ENCODE measurements at regions not wholly inside any gene's neighbourhood (a gene's known extent, or its start where the extent isn't known, plus 50 kb on each side); places are given as distances from the start of the nearest gene placed in this dataset.

DNA sequence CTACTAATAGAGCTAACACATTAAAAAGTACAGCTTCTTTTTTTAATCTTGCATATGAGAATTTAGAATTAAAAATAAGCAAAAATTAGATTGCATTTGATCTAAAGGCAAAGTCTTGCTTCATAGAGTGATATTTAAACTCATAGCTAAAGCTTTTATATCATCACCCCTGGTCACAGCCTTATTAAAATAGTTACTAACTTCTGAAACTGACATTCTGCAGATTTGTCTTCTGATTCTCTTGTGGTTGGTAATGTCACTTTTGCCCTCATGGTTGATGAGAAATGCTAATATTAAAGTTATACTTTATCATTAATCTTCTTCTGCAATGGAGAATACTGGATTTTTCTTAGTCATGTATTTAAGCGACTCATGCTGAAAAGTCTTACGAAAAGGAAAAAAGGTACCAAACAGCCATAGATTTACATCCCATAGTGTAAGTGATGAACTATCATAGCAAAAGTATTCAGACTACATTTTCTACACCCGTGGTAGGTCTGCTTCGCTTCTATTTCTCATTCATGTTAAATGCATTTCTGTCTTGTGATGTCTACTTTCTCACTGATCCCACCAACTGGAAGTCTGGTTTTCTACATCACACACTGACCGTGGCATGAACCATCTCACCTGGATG, 330.5 kb upstream of the B3GALT2 start:
- no peak for DNase-seq (ENCODE audit: low read depth)
- H3K4me3 ChIP-seq (replicated peaks; ENCODE audit: low read depth, low read length): no peak overlapping the region
- TF ChIP-seq, protein P1, sequence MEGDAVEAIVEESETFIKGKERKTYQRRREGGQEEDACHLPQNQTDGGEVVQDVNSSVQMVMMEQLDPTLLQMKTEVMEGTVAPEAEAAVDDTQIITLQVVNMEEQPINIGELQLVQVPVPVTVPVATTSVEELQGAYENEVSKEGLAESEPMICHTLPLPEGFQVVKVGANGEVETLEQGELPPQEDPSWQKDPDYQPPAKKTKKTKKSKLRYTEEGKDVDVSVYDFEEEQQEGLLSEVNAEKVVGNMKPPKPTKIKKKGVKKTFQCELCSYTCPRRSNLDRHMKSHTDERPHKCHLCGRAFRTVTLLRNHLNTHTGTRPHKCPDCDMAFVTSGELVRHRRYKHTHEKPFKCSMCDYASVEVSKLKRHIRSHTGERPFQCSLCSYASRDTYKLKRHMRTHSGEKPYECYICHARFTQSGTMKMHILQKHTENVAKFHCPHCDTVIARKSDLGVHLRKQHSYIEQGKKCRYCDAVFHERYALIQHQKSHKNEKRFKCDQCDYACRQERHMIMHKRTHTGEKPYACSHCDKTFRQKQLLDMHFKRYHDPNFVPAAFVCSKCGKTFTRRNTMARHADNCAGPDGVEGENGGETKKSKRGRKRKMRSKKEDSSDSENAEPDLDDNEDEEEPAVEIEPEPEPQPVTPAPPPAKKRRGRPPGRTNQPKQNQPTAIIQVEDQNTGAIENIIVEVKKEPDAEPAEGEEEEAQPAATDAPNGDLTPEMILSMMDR (IDR thresholded peaks at IDR 0.05; ENCODE audit: low read length, missing control alignments): no peak

DNA sequence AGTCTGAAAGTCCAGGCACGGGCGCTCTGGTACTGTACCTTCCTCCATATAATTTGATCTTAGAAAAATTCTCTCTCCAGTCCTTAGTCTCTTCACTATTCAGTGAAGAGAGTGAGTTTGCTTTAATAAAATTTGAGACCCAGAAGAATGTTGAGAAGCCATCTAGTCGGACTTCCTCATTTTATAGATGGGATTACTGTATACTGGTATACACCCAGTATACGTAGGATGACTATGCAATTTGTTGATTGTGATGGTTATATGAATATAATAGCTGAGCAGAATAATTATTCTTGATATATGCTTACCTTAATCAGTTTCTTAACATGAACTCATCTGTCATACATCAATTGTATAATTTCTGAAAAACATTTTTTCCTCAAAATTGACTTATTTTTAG, 328.0 kb upstream of the B3GALT2 start:
- TF ChIP-seq, protein P1 (IDR thresholded peaks at IDR 0.05; ENCODE audit: low read length, missing control alignments): no peak

DNA sequence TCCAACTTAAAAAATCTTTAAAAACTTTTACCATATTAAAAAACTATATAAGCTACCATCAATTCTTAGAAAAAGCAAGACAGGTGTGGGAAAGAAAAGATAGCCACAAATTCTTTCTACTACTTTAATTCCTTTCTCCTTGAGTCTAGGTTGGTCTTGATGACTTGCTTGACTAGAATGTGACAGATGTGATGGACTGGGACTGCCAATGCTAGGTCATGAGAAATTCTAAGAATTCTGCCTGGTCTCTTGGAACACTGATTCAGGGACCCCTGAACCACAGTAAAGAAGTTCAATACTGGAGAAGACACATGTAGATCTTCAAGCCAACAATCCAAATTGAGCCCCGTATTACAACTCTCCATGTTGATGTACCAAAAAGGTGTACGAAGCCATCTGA, 326.6 kb upstream of the B3GALT2 start:
- no peak overlapping the region for H3K4me3 ChIP-seq (replicated peaks; ENCODE audit: low read depth, low read length)
- no peak for DNase-seq (ENCODE audit: low read depth)
- TF ChIP-seq, protein P1 (IDR thresholded peaks at IDR 0.05; ENCODE audit: low read length, missing control alignments): no peak

More for the DNA sequence above, 328.0 kb upstream of the B3GALT2 start:
- no peak for DNase-seq (ENCODE audit: low read depth)
- H3K4me3 ChIP-seq (replicated peaks; ENCODE audit: low read depth, low read length): no peak overlapping the region

DNA sequence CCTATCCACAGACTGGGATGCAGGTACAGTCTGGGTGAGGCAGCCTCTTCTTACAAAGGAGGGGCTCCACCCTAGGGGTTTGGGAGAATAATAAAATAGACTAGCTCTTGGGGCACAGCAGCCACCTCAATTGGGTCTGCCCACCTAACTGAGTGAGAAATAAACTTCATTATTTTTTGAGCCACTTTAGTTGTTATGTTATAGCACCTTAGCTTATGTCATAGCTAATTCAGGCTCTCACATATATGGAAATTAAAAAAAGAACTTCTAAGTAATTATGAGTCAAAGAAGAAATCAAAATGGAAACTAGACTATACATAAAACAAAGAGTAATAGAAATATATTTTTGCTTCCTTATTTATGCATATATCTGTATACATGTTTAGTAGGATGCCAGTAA, 318.5 kb upstream of the B3GALT2 start:
- H3K4me3 ChIP-seq (replicated peaks; ENCODE audit: low read depth, low read length): no peak overlapping the region
- no peak for DNase-seq (ENCODE audit: low read depth)
- TF ChIP-seq, protein P1 (IDR thresholded peaks at IDR 0.05; ENCODE audit: low read length, missing control alignments): no peak

DNA sequence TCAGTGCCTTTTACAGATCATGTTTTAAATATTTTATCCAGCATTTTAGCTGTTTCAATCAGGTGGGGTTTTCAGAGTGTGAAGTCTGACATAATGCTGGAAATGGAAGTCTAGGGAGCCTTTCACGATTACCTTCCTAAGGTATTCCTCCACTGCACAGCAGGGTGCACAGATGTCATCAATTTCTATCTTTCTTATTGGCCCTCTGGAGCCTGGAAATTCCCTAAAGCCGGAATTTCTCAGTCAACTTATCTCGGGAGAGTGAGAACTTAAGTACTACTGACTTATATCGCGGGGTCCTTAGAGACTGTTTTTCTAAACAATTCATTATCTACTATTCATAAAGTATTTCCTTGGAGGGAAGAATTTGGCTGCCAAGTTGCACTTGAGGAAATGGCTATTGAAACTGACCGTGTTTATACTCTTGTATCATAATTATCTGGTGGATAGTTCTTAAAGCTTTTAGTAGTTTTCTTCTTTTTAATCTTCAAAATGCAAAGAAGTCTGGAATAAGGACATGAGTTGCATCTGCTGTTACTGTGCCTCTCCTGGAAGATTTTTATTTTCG, 311.8 kb upstream of the B3GALT2 start:
- TF ChIP-seq, protein P1 (IDR thresholded peaks at IDR 0.05; ENCODE audit: low read length, missing control alignments): no peak
- H3K4me3 ChIP-seq (replicated peaks; ENCODE audit: low read depth, low read length): no peak overlapping the region
- peak; percentile 55 for DNase-seq (ENCODE audit: low read depth)

DNA sequence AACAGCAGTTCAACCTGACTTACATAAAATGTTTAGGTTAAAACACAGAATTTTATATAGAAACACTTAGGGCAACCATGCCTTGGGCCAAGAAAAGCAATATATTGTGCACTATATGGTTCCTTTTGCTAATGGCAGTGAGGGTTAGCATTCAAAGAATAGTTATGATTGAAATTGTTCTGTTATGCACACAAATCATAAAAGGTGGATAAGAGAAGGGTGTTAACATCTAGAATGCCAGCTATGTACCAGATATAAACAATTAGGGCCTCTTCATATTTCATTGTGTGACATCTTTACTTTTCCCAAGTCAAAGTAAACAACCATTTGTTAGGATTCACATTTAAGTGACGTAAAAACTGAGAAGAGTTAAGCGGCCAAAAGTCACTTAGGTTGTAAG, 308.0 kb upstream of the B3GALT2 start:
- DNase-seq (ENCODE audit: low read depth): no peak
- TF ChIP-seq, protein P1 (IDR thresholded peaks at IDR 0.05; ENCODE audit: low read length, missing control alignments): no peak
- H3K4me3 ChIP-seq (replicated peaks; ENCODE audit: low read depth, low read length): no peak overlapping the region

DNA sequence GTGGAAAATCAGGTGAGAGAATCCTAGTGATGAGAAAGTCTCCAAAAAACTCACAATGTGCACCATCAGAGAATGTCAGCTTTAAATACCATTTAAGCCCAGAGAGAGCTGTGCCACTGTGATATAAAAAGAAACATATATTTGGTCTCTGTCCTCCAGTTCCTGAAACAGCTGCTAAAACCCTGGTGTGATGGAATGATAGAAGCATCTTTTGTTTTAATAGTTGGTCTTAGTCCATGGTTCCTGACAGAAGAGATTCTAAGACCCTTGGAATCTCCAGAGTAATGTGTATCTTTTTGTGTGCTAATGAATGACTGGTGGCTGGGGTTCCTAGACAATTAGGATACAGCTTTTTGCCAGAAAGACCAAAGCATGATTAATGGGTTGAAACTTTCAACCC, 302.8 kb upstream of the B3GALT2 start:
- TF ChIP-seq, protein P1 (IDR thresholded peaks at IDR 0.05; ENCODE audit: low read length, missing control alignments): no peak
- no peak overlapping the region for H3K4me3 ChIP-seq (replicated peaks; ENCODE audit: low read depth, low read length)
- DNase-seq (ENCODE audit: low read depth): no peak
